ENCODE measurements at regions not wholly inside any gene's neighbourhood (a gene's known extent, or its start where the extent isn't known, plus 50 kb on each side); places are given as distances from the start of the nearest gene placed in this dataset.

DNA sequence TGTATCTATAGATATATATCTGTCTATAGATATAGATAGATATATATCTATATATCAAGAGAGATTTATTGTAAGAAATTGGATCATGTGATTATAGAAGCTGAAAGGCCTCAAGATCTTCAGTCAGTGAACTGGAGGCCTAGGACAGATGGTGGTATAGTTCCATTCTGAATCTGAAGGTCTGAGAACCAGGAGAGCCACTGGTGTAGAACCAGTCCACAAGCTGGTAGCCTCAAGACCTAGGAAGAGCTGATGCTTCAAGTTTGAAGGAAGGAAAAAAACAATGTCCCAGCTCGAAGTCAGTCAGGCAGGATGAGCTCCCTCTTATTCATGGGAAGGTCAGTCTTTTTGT, 213.2 kb upstream of the JUN start:
- TF ChIP-seq, protein P1, sequence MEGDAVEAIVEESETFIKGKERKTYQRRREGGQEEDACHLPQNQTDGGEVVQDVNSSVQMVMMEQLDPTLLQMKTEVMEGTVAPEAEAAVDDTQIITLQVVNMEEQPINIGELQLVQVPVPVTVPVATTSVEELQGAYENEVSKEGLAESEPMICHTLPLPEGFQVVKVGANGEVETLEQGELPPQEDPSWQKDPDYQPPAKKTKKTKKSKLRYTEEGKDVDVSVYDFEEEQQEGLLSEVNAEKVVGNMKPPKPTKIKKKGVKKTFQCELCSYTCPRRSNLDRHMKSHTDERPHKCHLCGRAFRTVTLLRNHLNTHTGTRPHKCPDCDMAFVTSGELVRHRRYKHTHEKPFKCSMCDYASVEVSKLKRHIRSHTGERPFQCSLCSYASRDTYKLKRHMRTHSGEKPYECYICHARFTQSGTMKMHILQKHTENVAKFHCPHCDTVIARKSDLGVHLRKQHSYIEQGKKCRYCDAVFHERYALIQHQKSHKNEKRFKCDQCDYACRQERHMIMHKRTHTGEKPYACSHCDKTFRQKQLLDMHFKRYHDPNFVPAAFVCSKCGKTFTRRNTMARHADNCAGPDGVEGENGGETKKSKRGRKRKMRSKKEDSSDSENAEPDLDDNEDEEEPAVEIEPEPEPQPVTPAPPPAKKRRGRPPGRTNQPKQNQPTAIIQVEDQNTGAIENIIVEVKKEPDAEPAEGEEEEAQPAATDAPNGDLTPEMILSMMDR (IDR thresholded peaks at IDR 0.05) = no peak
- TF ChIP-seq POLR2A (IDR thresholded peaks at IDR 0.05) = no peak
